ENCODE measurements at regions not wholly inside any gene's neighbourhood (a gene's known extent, or its start where the extent isn't known, plus 50 kb on each side); places are given as distances from the start of the nearest gene placed in this dataset.

DNA sequence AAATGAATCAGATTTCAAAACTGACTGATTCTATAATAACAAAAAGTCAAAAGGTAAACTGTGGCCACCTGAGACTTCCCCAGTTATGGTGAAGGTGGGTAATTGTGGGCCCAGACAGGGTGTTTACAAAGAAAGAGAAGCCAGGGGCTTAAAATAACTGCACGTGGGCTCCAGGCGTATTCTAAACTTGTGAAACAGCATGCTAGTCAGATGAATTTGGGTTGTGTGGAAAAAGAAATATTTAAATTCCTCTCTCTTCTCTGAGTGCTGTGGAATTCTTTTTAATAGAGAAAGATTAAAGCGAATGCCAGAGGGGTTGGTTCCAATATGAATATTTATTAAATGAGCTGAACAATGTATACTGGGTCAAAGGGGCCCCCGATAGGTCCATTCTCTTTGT lies 166.3 kb upstream of the AFDN start:
- no peaks in the 10 kb centered on the region for H3K36me3 ChIP-seq (ENCODE audit: control insufficient read depth in 2 of 2, extremely low read depth in 1 of 2, insufficient read depth in 2 of 2, low read length in 2 of 2)
- no peaks in the 10 kb centered on the region for H3K79me2 ChIP-seq (ENCODE audit: control insufficient read depth, insufficient read depth, low read length)
- no peaks in the 10 kb centered on the region for H3K4me1 ChIP-seq (ENCODE audit: control insufficient read depth, extremely low read depth, insufficient read depth, low read length)
- no peak overlapping the region for H3K4me3 ChIP-seq (ENCODE audit: control insufficient read depth in 2 of 3, extremely low read depth in 1 of 3, insufficient read depth in 2 of 3, low read depth in 1 of 3, low read length in 3 of 3)
- dilution Hi-C loops (cut with MboI; ENCODE audit: extremely low pct_ligation_motif_present, low sequenced_read_pairs), result no loop called here
- DNase-seq (ENCODE audit: low read depth, low spot score) (no peak), FAIRE-seq (no peak)
- H3K27ac ChIP-seq (ENCODE audit: control insufficient read depth, insufficient read depth, low read length), result no peak overlapping the region
- H4K20me1 ChIP-seq (ENCODE audit: control insufficient read depth, extremely low read depth, insufficient read depth, low read length), result no peaks in the 10 kb centered on the region
- H2AFZ ChIP-seq (ENCODE audit: control insufficient read depth, low read length), result no peak overlapping the region
- H3K27me3 ChIP-seq (ENCODE audit: control insufficient read depth, extremely low read depth, insufficient read depth, low read length), result no peaks in the 10 kb centered on the region
- H3K9me1 ChIP-seq (ENCODE audit: control insufficient read depth, extremely low read depth, insufficient read depth, low read length), result no peaks in the 10 kb centered on the region
- peaks cover 1% of the 10 kb centered on the region for H3K9me3 ChIP-seq (ENCODE audit: control insufficient read depth, low read depth, low read length)
- H3K4me2 ChIP-seq (ENCODE audit: control insufficient read depth, extremely low read depth, insufficient read depth, low read depth, low read length), result no peak overlapping the region
- H3K9ac ChIP-seq (ENCODE audit: control insufficient read depth, extremely low read depth, insufficient read depth, low read length), result no peak overlapping the region
- TF ChIP-seq CTCF (optimal IDR thresholded peaks at IDR 0.05 in 1 of 3, IDR thresholded peaks at IDR 0.05 in 1 of 3, conservative IDR thresholded peaks at IDR 0.05 in 1 of 3; ENCODE audit: extremely low read depth in 1 of 3, insufficient read depth in 2 of 3, low read length in 3 of 3) (no peak), EZH2 (IDR thresholded peaks at IDR 0.05; ENCODE audit: low read length) (no peak)

- Histone ChIP-seq H3K9me1 (ENCODE audit: control insufficient read depth, extremely low read depth, insufficient read depth, low read length) (no peaks in the 10 kb centered on the region), H3K4me3 (ENCODE audit: control insufficient read depth in 2 of 3, extremely low read depth in 1 of 3, insufficient read depth in 2 of 3, low read depth in 1 of 3, low read length in 3 of 3) (no peak overlapping the region), H3K27ac (ENCODE audit: control insufficient read depth, insufficient read depth, low read length) (no peak overlapping the region), H3K4me2 (ENCODE audit: control insufficient read depth, extremely low read depth, insufficient read depth, low read depth, low read length) (no peak overlapping the region), H3K36me3 (ENCODE audit: control insufficient read depth in 2 of 2, extremely low read depth in 1 of 2, insufficient read depth in 2 of 2, low read length in 2 of 2) (no peaks in the 10 kb centered on the region), H3K4me1 (ENCODE audit: control insufficient read depth, extremely low read depth, insufficient read depth, low read length) (no peaks in the 10 kb centered on the region), H2AFZ (ENCODE audit: control insufficient read depth, low read length) (no peak overlapping the region), H3K79me2 (ENCODE audit: control insufficient read depth, insufficient read depth, low read length) (no peaks in the 10 kb centered on the region), H4K20me1 (ENCODE audit: control insufficient read depth, extremely low read depth, insufficient read depth, low read length) (no peaks in the 10 kb centered on the region), H3K9ac (ENCODE audit: control insufficient read depth, extremely low read depth, insufficient read depth, low read length) (no peak overlapping the region), H3K27me3 (ENCODE audit: control insufficient read depth, extremely low read depth, insufficient read depth, low read length) (no peaks in the 10 kb centered on the region), H3K9me3 (ENCODE audit: control insufficient read depth, low read depth, low read length) (no peaks in the 10 kb centered on the region)
- FAIRE-seq, result no peak
- dilution Hi-C loops (cut with MboI; ENCODE audit: extremely low pct_ligation_motif_present, low sequenced_read_pairs), result no loop called here
- TF ChIP-seq EZH2 (IDR thresholded peaks at IDR 0.05; ENCODE audit: low read length) (no peak), CTCF (optimal IDR thresholded peaks at IDR 0.05 in 1 of 3, IDR thresholded peaks at IDR 0.05 in 1 of 3, conservative IDR thresholded peaks at IDR 0.05 in 1 of 3; ENCODE audit: extremely low read depth in 1 of 3, insufficient read depth in 2 of 3, low read length in 3 of 3) (no peak)
- no peak for DNase-seq (ENCODE audit: low read depth, low spot score)
These were observed 165.7 kb upstream of the AFDN start for GRCh38 chr6:167660944-167661551.

Measured in keratinocyte (primary cell).